ENCODE measurements at regions not wholly inside any gene's neighbourhood (a gene's known extent, or its start where the extent isn't known, plus 50 kb on each side); places are given as distances from the start of the nearest gene placed in this dataset.

DNA sequence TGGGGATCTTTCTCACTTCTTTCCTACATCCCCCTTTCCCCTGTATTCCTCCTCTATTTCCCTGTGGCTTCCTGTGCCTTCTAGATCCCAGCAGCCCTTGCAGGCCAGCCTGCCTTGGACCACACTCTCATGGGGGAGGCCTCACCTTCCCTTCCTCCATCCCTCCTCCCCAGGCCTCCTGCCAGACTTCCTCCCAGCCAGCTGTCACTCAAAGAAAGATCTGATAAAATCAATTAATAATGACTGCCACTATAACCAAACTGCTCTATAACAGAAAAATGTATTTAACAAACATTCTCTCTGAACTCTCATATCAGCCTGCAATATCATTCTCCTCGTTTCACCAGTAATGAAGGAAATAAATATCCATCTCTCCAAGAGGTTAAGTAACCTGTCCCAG is 144.9 kb upstream of the SIX2 start:
- no peaks in the 10 kb centered on the region for H3K36me3 ChIP-seq
- H3K4me1 ChIP-seq (ENCODE audit: control insufficient read depth in 1 of 2, low read depth in 2 of 2) = no peaks in the 10 kb centered on the region
- DNase-seq (ENCODE audit: low spot score) (no peak), ATAC-seq (ENCODE audit: insufficient number of reproducible peaks, low FRiP score, low read depth) (no peak)
- H3K4me3 ChIP-seq = no peak overlapping the region
- no peaks in the 10 kb centered on the region for H3K27me3 ChIP-seq (replicated peaks; ENCODE audit: insufficient read depth)
- H3K27ac ChIP-seq = no peak overlapping the region
- TF ChIP-seq, protein P1, sequence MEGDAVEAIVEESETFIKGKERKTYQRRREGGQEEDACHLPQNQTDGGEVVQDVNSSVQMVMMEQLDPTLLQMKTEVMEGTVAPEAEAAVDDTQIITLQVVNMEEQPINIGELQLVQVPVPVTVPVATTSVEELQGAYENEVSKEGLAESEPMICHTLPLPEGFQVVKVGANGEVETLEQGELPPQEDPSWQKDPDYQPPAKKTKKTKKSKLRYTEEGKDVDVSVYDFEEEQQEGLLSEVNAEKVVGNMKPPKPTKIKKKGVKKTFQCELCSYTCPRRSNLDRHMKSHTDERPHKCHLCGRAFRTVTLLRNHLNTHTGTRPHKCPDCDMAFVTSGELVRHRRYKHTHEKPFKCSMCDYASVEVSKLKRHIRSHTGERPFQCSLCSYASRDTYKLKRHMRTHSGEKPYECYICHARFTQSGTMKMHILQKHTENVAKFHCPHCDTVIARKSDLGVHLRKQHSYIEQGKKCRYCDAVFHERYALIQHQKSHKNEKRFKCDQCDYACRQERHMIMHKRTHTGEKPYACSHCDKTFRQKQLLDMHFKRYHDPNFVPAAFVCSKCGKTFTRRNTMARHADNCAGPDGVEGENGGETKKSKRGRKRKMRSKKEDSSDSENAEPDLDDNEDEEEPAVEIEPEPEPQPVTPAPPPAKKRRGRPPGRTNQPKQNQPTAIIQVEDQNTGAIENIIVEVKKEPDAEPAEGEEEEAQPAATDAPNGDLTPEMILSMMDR (IDR thresholded peaks at IDR 0.05) = no peak
- H3K9me3 ChIP-seq = peaks cover 5% of the 10 kb centered on the region

DNA sequence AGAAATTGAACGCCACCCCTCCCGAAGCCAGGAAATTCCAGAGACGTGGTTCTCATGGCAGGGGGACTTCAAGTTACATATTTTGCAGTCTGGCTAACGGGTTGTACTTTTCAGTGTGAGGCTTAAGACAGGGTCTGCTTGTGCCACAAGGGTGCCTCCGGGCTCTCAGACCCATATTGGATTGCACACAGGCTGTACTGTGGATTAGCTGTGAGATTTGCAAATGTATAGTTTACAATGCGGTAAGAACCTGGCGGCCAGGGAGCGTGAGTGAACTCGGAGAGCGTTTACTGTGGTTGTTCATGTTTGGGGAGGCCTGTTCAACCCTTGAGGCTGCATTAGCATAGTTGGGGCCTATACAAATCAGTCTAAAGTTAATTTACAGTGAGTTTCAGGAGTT is 143.9 kb upstream of the SIX2 start:
- Histone ChIP-seq H3K27me3 (replicated peaks; ENCODE audit: insufficient read depth) (no peaks in the 10 kb centered on the region), H3K27ac (no peak overlapping the region), H3K4me3 (no peak overlapping the region), H3K9me3 (peaks cover 5% of the 10 kb centered on the region), H3K4me1 (ENCODE audit: control insufficient read depth in 1 of 2, low read depth in 2 of 2) (no peaks in the 10 kb centered on the region), H3K36me3 (no peaks in the 10 kb centered on the region)
- DNase-seq (ENCODE audit: low spot score) = no peak
- ATAC-seq (ENCODE audit: insufficient number of reproducible peaks, low FRiP score, low read depth) = no peak
- TF ChIP-seq, protein P1 (IDR thresholded peaks at IDR 0.05) = no peak

DNA sequence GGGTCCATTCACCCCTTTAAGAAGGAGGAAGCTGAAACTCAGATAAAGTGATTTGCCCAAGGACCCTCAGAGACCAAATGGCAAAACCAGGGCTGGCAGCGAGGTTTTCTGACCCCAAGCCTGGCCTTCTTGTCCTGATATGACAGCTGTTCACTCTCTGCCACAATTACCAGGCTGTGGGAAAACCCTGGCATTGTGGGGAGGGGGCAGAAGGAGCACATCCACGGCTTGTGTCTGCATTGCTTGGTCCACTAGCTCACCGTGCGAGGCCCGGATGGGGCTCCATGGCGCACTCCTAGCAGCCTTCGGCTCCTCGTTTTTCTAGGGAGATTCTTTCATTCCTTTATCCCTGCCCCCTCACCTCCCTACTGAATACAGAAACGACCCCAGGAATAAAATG is 143.4 kb upstream of the SIX2 start:
- ATAC-seq (ENCODE audit: insufficient number of reproducible peaks, low FRiP score, low read depth) (no peak), DNase-seq (ENCODE audit: low spot score) (no peak)
- Histone ChIP-seq H3K9me3 (peaks cover 5% of the 10 kb centered on the region), H3K36me3 (no peaks in the 10 kb centered on the region), H3K4me3 (no peak overlapping the region), H3K27ac (no peak overlapping the region), H3K4me1 (ENCODE audit: control insufficient read depth in 1 of 2, low read depth in 2 of 2) (no peaks in the 10 kb centered on the region), H3K27me3 (replicated peaks; ENCODE audit: insufficient read depth) (no peaks in the 10 kb centered on the region)
- TF ChIP-seq, protein P1 (IDR thresholded peaks at IDR 0.05) = no peak

DNA sequence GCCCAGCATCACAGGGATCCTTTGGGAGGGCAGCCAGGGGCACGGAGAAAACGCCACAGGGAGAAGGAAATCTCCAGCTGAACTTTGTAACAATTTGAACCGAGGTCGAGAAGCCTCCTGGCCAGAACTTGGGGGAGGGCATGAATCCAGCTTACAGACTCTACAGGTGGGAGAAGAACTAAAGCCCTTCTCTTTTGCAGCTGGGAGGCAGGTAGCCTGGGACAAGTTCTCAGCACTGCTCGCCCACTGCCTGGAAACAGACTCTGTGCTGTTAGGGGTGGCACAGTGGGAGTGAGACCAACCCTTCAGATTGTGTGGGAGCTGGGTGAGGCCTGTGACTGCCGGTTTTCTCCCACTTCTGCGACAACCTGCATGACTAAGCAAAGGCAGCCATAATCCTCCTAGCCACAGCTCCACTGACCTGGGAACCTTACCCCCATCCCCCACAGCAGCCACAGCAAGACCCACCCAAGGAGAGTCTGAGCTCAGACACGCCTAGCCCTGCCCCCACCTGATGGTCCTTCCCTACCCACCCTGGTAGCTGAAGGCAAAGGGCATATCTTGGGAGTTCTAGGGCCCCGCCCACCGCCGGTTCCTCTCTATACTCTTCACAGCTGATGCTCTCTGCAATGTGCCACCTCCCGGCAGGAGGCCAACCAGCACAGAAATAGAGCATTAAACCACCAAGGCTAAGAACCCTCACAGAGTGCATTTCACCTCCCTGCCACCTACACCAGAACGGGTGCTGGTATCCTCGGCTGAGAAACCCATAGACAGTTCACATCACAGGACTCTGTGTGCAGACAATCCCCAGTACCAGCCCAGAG is 136.0 kb upstream of the SIX2 start:
- ATAC-seq (ENCODE audit: insufficient number of reproducible peaks, low FRiP score, low read depth) (no peak), DNase-seq (ENCODE audit: low spot score) (no peak)
- Histone ChIP-seq H3K27me3 (replicated peaks; ENCODE audit: insufficient read depth) (no peaks in the 10 kb centered on the region), H3K36me3 (no peaks in the 10 kb centered on the region), H3K4me3 (no peak overlapping the region), H3K27ac (no peak overlapping the region), H3K4me1 (ENCODE audit: control insufficient read depth in 1 of 2, low read depth in 2 of 2) (no peaks in the 10 kb centered on the region), H3K9me3 (peaks cover under 1% of the 10 kb centered on the region)
- TF ChIP-seq, protein P1 (IDR thresholded peaks at IDR 0.05) = no peak

DNA sequence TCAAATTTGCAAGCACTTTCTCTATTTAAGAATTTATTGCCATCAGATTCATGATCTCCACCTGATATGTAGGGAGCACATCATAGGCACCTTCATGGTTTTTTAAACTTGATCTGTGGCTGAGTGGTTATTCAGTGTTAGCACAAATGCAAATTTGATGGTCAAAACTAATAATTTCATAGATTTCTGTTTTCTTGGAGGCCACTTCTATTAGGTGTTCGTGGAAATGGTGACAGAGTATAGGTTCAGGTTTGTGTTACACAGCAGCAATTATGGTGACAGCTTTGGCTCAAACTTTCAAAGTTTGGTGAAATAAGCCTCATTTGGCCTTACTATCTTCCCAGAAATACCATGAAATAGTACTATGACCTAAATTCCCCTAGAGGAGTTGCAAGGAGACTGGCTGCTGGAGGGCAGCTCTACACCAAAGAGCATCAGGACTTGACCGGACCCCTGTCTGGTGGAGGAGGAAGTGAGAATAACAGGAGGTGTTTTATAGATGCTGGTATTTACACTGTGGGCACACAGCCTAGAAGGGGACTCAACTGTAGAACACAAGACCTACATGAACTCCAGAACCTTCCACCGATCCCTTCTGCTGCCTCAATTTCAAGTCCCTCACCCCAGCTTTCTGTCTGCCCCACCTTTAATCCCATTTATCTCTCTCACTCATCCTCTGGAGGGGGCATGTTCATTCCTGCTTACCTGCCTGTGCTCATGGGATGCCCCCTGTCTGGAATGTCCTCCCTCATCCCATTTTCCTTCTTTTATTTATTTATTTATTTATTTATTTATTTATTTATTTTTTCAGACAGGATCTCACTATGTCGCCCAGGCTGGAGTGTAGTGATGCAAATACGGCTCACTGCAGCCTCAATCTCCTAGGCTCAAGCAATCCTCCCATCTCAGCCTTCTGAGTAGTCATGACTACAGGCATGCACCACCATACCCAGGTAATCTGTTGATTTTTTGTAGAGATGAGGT is 132.9 kb upstream of the SIX2 start:
- TF ChIP-seq, protein P1 (IDR thresholded peaks at IDR 0.05) = no peak
- no peaks in the 10 kb centered on the region for H3K27me3 ChIP-seq (replicated peaks; ENCODE audit: insufficient read depth)
- DNase-seq (ENCODE audit: low spot score) (no peak), ATAC-seq (ENCODE audit: insufficient number of reproducible peaks, low FRiP score, low read depth) (no peak)
- H3K4me3 ChIP-seq = no peak overlapping the region
- H3K9me3 ChIP-seq = no peaks in the 10 kb centered on the region
- no peaks in the 10 kb centered on the region for H3K36me3 ChIP-seq
- H3K4me1 ChIP-seq (ENCODE audit: control insufficient read depth in 1 of 2, low read depth in 2 of 2) = no peaks in the 10 kb centered on the region
- H3K27ac ChIP-seq = no peak overlapping the region

Measured in thoracic aorta (tissue), 2 donors.